GM21528 (cell line): ENCODE measurements at regions not wholly inside any gene's neighbourhood (a gene's known extent, or its start where the extent isn't known, plus 50 kb on each side); places are given as distances from the start of the nearest gene placed in this dataset.
"Not testable (repeated sequence)": the region's sequence is repeated elsewhere in the genome, so short reads cannot be mapped to it uniquely, and the experiment has no call there.

Source experiments
- ATAC-seq: cut with Tn5 transposase; IDR thresholded peaks from one replicate; pipeline ENCODE4 v1.9.1; 2021; ENCODE audit warnings: mild to moderate bottlenecking, moderate library complexity; ENCODE audit not compliant: unreplicated experiment, low FRiP score

- no peak for ATAC-seq
These were observed 569.3 kb upstream of the CCDC179 start for GRCh38 chr11:23429569-23429968.

DNA sequence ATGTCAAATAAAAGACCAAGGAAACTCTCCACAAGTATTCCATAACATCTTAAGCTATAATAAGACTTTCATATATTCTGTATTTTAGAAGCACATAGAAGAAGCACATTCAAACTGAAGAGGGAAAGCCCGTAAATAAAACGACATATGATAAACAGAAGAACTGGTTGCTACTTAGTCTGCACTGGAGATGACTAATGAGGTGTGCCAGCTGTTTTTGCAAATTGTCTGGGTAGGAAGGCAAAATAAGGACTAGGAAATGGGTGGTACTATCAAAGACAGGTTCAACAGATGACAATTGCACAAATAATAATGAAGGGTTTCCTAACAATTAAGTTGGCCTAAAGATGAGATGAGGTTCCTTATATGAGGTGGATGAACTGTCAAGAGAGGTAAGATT lies 593.2 kb upstream of the CCDC179 start:
- ATAC-seq: no peak

- no peak for ATAC-seq
These were observed 595.1 kb upstream of the CCDC179 start for GRCh38 chr11:23455321-23455891.

DNA sequence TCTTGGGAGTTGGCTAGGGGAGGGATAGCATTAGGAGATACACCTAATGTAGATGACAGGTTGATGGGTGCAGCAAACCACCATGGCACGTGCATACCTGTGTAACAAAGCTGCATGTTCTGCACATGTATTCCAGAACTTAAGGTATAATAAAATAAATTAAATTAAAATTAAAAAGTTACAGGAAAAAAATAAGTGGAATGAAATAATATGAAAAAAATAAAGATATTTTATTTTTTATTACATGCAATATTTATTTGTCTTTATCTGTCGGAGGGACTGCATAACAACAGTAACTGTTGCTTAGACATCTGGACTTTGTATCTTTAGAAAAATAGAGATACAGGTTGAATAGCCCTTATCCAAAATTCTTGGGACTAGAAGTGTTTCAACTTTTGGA lies 597.4 kb upstream of the CCDC179 start:
- no peak for ATAC-seq

DNA sequence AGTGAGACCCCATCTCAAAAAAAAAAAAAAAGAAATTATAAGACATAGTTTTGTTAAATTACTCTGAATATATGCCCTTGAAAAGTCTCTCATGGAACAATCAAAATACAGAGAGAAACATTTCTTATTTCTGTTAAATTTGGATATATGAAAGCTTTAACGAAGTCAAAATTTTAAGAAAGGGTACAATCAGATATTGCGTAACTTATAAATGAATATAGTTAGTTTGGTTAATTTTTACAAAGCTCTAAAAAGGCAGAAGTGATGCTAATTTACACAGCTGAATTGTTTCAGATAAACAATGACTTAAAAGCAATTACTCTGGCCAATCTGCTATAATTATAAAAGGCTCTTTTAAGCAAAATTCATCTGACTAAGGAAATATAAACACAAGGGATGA lies 611.6 kb upstream of the CCDC179 start:
- no peak for ATAC-seq

DNA sequence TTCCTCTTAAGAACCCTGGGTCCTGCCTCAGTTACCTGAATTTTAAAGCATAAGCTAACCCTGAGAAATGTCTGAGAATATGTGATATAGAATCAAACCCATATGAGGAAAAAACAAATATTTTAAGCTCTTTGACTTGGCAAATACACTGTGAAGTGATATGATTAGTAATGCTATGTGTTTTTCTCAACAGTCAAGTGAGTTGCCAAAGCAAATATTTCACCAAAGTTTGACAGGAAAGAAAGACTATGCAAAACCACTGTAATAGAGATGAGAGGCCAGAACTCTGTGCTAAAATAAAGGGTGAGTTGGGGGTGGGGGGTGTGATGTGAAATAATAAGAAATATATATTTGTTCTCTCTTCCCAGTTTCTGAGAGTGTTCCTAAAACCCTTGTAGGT lies 613.5 kb upstream of the CCDC179 start:
- ATAC-seq: no peak

- ATAC-seq: no peak
These were observed 620.5 kb upstream of the CCDC179 start for GRCh38 chr11:23480736-23481135.

DNA sequence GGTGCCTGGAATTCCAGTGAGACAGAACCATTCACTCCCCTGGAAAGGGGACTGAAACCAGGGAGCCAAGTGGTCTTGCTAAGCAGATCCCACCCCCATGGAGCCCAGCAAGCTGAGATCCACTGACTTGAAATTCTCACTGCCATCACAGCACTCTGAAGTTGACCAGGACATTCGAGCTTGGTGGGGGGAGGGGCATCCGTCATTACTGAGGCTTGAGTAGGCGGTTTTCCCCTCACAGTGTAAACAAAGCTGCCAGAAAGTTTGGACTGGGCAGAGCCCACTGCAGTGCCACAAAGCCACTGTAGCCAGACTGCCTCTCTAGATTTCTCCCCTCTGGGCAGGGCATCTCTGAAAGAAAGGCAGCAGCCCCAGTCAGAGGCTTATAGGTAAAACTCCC lies 623.9 kb upstream of the CCDC179 start:
- not testable (repeated sequence) for ATAC-seq

GRCh38 chr11:23484618-23485017 lies 624.3 kb upstream of the CCDC179 start:
- not testable (repeated sequence) for ATAC-seq

DNA sequence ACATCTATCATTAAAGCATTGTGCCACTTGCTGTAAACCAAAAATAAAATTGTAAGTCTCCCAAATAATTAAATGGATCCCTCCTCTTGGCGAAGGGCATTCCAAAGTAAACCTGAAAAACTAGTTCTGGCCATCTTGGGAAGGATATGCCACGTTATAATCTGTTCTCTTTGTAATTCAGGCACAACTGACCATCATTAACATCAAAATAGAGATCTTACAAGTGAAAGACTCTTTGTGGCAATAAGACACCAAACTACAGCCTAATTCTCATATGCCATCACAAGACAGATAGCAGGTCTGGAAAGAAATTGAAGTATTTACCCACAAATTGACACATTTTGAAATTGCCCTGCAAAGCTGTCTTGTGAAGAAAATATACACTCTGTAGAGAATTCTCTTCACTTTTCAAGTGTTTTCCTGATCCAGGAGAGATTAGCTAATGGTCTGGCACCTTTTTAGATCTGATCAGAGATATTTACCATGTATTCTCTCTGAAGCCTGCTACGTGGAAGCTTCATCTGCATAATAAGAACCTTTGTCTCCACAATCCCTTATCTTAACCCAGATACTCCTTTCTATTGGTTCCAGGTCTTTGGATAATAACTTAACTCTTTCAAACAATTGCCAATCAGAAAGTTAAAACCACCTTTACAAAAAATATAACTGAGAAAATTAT lies 630.4 kb upstream of the CCDC179 start:
- no peak for ATAC-seq

DNA sequence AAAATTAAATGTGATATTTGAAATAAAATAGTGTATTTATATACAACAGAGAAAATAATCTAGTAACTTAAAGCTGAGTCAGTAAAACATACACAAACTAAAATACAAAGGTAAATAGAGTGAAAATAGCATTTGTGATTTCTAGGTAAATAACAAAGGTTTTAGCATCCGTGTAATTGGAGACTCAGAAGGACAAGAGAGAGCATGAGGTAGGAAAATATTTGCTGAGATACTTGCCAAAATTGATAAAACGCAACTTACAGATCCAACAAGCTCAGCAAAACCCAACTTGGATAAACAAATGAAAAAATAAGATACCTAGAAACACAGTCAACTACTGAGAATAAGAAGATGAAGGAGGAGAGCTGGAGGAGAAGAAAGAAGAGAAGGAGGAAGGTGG lies 634.7 kb upstream of the CCDC179 start:
- no peak for ATAC-seq

DNA sequence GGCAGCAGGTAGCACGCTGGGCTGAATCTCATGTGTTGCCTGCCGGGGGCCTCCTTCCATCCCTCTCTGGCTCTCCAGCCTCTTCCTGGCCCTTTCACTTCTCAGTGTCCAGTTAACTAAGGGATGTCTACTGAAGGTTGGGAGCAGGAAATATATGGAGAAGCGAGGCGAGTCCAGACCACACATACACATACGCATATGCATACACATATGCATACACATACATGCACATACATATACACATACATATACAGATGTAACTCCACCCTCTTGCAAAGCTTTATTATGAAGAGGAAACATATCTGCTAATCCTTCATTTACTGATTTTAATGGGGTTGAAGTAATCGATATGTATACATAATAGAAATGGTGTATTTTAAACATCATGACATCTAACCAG lies 636.1 kb upstream of the CCDC179 start:
- no peak for ATAC-seq

DNA sequence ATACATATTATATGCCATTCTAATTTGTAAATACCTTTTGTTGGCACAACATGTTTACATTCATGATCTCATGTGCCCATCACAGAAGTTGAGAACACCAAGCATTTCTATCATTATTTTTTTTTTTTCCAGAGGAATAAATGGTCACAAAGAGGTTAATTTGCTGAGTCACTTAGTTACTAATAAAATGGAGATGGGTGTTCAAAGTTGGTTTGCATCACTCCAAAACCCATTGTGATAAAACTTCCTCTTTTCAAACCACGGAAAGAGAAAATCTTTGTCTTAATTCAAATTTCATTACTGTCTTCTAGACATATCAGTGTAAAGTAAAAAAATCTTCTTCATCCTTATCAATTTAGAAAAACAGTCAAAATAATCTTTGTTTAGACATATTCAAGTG lies 636.8 kb upstream of the CCDC179 start:
- no peak for ATAC-seq

- no peak for ATAC-seq
These were observed 642.1 kb upstream of the CCDC179 start for GRCh38 chr11:23502389-23502788.

DNA sequence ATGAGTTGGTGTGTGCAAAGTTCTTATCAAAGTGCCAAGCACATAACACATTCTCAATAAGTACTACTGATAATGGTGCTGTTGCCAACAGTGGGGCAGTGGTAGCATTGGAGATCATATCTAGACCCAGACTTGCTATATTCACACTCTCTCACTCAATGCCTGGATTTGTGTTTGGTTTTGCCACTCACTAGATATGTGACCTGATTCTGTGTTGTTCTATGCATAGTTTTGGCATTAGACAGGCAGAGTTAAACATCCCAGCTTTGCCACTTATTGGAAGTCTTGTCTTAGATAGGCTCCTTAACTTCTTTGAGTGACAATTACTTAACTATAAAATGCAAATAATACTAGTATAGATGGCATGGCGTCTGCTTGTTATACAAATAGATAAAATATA lies 642.6 kb upstream of the CCDC179 start:
- ATAC-seq: no peak

GRCh38 chr11:23509023-23509422 lies 648.7 kb upstream of the CCDC179 start:
- ATAC-seq: no peak

DNA sequence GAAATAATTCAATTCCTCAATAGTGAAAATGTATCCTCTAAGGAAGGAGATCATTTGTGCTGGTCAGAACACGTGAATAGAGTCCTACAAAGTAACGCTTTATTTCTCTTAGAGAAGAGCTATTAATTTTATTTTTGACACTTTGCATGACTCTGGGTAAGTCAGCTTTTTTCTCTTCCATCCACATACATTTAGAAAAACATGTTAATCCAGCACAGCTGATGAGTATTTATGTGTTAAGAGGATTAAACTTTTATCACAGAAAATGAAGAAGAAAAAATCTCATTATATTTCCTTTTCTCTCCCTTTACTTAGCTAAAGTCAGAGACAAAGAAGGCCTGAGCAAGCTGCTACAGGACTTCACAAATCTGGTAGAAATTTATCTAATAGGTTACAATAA lies 649.5 kb upstream of the CCDC179 start:
- no peak for ATAC-seq

- no peak for ATAC-seq
These were observed 658.9 kb upstream of the CCDC179 start for GRCh38 chr11:23519194-23519593.

- no peak for ATAC-seq
These were observed 660.1 kb upstream of the CCDC179 start for GRCh38 chr11:23520226-23520960.

DNA sequence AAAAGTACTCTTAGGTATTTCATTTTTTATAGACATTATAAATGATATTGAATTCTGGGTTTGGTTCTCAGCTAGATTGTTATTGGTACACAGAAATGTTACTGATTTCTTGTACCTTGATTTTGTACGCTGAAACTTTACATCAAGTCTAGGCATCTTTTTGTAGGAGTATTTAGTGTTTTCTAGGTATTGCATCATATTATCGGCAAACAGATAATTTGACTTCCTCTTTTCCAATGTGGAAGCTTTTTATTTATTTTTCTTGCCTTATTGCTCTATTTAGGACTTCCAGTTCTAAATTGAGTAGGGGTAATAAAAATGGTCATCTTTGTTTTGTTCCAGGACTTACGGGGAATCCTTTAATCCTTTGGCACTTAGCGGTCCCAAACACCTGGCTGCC lies 676.6 kb upstream of the CCDC179 start:
- no peak for ATAC-seq

GRCh38 chr11:23539556-23539955 lies 679.3 kb upstream of the CCDC179 start:
- ATAC-seq: no peak

GRCh38 chr11:23540101-23540561 lies 679.9 kb upstream of the CCDC179 start:
- peak; percentile 94 for ATAC-seq
